ENCODE measurements at regions not wholly inside any gene's neighbourhood (a gene's known extent, or its start where the extent isn't known, plus 50 kb on each side); places are given as distances from the start of the nearest gene placed in this dataset.

GRCh38 chr14:57091030-57091608, 177.6 kb downstream of the EXOC5 start:
- no peak overlapping the region for H3K4me3 ChIP-seq
- no peaks in the 10 kb centered on the region for H3K36me3 ChIP-seq
- H3K4me1 ChIP-seq, result no peaks in the 10 kb centered on the region
- H3K27me3 ChIP-seq, result no peaks in the 10 kb centered on the region
- H3K27ac ChIP-seq, result no peak overlapping the region
- DNase-seq (ENCODE audit: low spot score), result no peak
- no peak for TF ChIP-seq CTCF (IDR thresholded peaks at IDR 0.05)
- H3K9me3 ChIP-seq, result peaks cover 0 to 6% of the 10 kb centered on the region in 2 donors

GRCh38 chr14:57089901-57090300, 178.8 kb downstream of the EXOC5 start:
- no peak for TF ChIP-seq CTCF (IDR thresholded peaks at IDR 0.05)
- Histone ChIP-seq H3K36me3 (no peaks in the 10 kb centered on the region), H3K4me3 (no peak overlapping the region), H3K4me1 (no peaks in the 10 kb centered on the region), H3K27me3 (no peaks in the 10 kb centered on the region), H3K9me3 (peaks cover 0 to 3% of the 10 kb centered on the region in 2 donors), H3K27ac (no peak overlapping the region)
- no peak for DNase-seq (ENCODE audit: low spot score)

GRCh38 chr14:57087841-57088240, 180.9 kb downstream of the EXOC5 start:
- TF ChIP-seq CTCF (IDR thresholded peaks at IDR 0.05), result no peak
- H3K27me3 ChIP-seq, result no peaks in the 10 kb centered on the region
- no peak overlapping the region for H3K27ac ChIP-seq
- H3K4me1 ChIP-seq, result no peaks in the 10 kb centered on the region
- no peaks in the 10 kb centered on the region for H3K36me3 ChIP-seq
- no peaks in the 10 kb centered on the region for H3K9me3 ChIP-seq
- DNase-seq (ENCODE audit: low spot score), result no peak
- no peak overlapping the region for H3K4me3 ChIP-seq

GRCh38 chr14:57086271-57087162, 182.2 kb downstream of the EXOC5 start:
- no peaks in the 10 kb centered on the region for H3K27me3 ChIP-seq

GRCh38 chr14:57085801-57086200, 182.9 kb downstream of the EXOC5 start:
- Histone ChIP-seq H3K9me3 (no peaks in the 10 kb centered on the region), H3K36me3 (no peaks in the 10 kb centered on the region), H3K4me1 (no peaks in the 10 kb centered on the region), H3K4me3 (no peak overlapping the region), H3K27me3 (no peaks in the 10 kb centered on the region), H3K27ac (no peak overlapping the region)
- no peak for DNase-seq (ENCODE audit: low spot score)
- no peak for TF ChIP-seq CTCF (IDR thresholded peaks at IDR 0.05)

More at GRCh38 chr14:57086271-57087162, 182.2 kb downstream of the EXOC5 start:
- no peak overlapping the region for H3K27ac ChIP-seq
- no peaks in the 10 kb centered on the region for H3K9me3 ChIP-seq
- H3K4me1 ChIP-seq, result no peaks in the 10 kb centered on the region
- no peak for TF ChIP-seq CTCF (IDR thresholded peaks at IDR 0.05)
- no peak overlapping the region for H3K4me3 ChIP-seq
- no peaks in the 10 kb centered on the region for H3K36me3 ChIP-seq
- no peak for DNase-seq (ENCODE audit: low spot score)
